PC-3 (cell line): ENCODE measurements at regions not wholly inside any gene's neighbourhood (a gene's known extent, or its start where the extent isn't known, plus 50 kb on each side); places are given as distances from the start of the nearest gene placed in this dataset.

ENCODE experiments used
- CTCF ChIP-seq: fragments of 300-600 bp; sonication (generic); conservative IDR thresholded peaks from 2 replicates; pipeline ENCODE4 v1.5.1; 2017; ENCODE audit warnings: antibody characterized with exemption, low read depth, mild to moderate bottlenecking, low read length
- EZH2 ChIP-seq: fragments of 300-600 bp; sonication (generic); IDR thresholded peaks from one replicate; pipeline ENCODE4 v1.6.1; 2017; ENCODE audit warnings: antibody characterized with exemption, mild to moderate bottlenecking, low read length; ENCODE audit not compliant: unreplicated experiment
- EZH2phosphoT487 ChIP-seq: fragments of 300-600 bp; sonication (generic); IDR thresholded peaks from 2 replicates; pipeline ENCODE4 v1.6.1; 2018; ENCODE audit warnings: mild to moderate bottlenecking, antibody characterized with exemption, low read length, borderline replicate concordance

GRCh38 chr7:149569726-149570422 is 72.3 kb upstream of the ZNF746 start:
- no peak for TF ChIP-seq CTCF
- TF ChIP-seq EZH2, result no peak
- no peak for TF ChIP-seq EZH2phosphoT487
